ENCODE measurements at regions not wholly inside any gene's neighbourhood (a gene's known extent, or its start where the extent isn't known, plus 50 kb on each side); places are given as distances from the start of the nearest gene placed in this dataset.

DNA sequence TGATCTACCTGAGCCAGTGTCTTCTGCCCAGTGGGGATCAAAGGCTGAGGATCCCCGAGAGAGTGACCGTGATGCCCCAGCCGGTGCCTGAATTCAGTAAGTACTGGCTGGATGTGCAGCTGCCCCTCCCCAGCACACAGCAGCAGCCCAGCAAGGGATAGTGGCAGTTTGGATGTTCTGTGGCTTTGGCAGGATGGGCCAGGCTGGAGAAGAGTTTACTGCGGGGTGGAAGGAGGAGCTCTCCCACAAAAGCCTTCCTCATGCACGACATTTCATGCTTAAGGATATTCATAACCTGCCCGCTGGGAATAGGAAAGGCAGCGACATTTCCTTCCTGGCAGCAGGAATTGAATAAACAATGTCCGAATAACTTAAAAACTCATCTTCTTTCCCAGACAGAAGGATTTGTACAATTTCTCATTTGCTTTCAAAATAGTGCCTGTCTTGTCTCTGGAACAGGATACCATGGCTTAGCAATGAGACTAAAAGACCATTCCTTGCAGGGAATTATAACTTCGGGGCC lies 135.6 kb upstream of the PRMT8 start:
- Histone ChIP-seq H3K27ac (no peak overlapping the region), H3K9me3 (ENCODE audit: low read depth) (no peaks in the 10 kb centered on the region), H3K27me3 (peaks cover 37% of the 10 kb centered on the region), H3K4me3 (no peak overlapping the region), H3K36me3 (replicated peaks; ENCODE audit: insufficient read depth, low read depth) (no peaks in the 10 kb centered on the region), H2AFZ (no peak overlapping the region), H4K20me1 (ENCODE audit: insufficient read depth, poor library complexity, severe bottlenecking) (no peaks in the 10 kb centered on the region), H3K4me2 (no peak overlapping the region), H3K4me1 (ENCODE audit: insufficient read depth) (no peaks in the 10 kb centered on the region), H3K79me2 (no peaks in the 10 kb centered on the region), H3K9me2 (replicated peaks; ENCODE audit: insufficient read depth) (no peaks in the 10 kb centered on the region)
- DNase-seq (ENCODE audit: low spot score), result no peak
- TF ChIP-seq EZH2phosphoT487 (IDR thresholded peaks at IDR 0.05; ENCODE audit: low read depth, severe bottlenecking, unreplicated experiment) (no peak), EZH2 (IDR thresholded peaks at IDR 0.05; ENCODE audit: borderline replicate concordance) (no peak), CTCF (IDR thresholded peaks at IDR 0.05; ENCODE audit: poor library complexity) (no peak)
- WGBS (ENCODE audit: low lambda C conversion rate, missing lambda C conversion rate), result 74% methylated on average over 9 of the region's 9 CpGs

- WGBS (ENCODE audit: low lambda C conversion rate, missing lambda C conversion rate), result 90% methylated on average over 8 of the region's 8 CpGs
- Histone ChIP-seq H3K4me3 (no peak overlapping the region), H4K20me1 (ENCODE audit: insufficient read depth, poor library complexity, severe bottlenecking) (no peaks in the 10 kb centered on the region), H3K36me3 (replicated peaks; ENCODE audit: insufficient read depth, low read depth) (no peaks in the 10 kb centered on the region), H3K79me2 (no peaks in the 10 kb centered on the region), H3K27ac (no peak overlapping the region), H3K4me1 (ENCODE audit: insufficient read depth) (no peaks in the 10 kb centered on the region), H3K27me3 (peaks cover 26% of the 10 kb centered on the region), H2AFZ (no peak overlapping the region), H3K4me2 (no peak overlapping the region), H3K9me3 (ENCODE audit: low read depth) (no peaks in the 10 kb centered on the region), H3K9me2 (replicated peaks; ENCODE audit: insufficient read depth) (no peaks in the 10 kb centered on the region)
- TF ChIP-seq EZH2phosphoT487 (IDR thresholded peaks at IDR 0.05; ENCODE audit: low read depth, severe bottlenecking, unreplicated experiment) (no peak), EZH2 (IDR thresholded peaks at IDR 0.05; ENCODE audit: borderline replicate concordance) (no peak), CTCF (IDR thresholded peaks at IDR 0.05; ENCODE audit: poor library complexity) (no peak)
- DNase-seq (ENCODE audit: low spot score), result no peak
Observed at GRCh38 chr12:3357950-3358525, 133.0 kb upstream of the PRMT8 start.

DNA sequence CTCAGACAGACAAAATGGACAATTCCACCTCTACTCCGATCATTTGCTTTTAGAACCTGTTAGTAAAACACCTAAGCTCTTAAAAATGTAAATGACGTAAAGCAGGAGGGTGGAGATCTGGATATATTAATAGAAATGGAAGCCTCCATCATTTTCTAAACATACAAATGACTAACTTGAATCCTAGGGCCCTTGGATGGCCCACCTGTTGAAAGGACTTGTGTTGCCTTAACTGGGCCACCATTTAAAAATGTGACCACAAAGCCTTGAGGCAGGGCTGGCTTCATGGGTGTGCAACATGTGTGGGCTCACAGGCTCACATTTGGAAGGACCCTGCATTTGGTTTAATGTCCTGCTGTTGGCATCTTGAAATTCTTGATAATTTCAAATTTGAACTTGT lies 131.5 kb upstream of the PRMT8 start:
- H3K9me2 ChIP-seq (replicated peaks; ENCODE audit: insufficient read depth), result no peaks in the 10 kb centered on the region
- H3K4me1 ChIP-seq (ENCODE audit: insufficient read depth), result no peaks in the 10 kb centered on the region
- no peak for DNase-seq (ENCODE audit: low spot score)
- no peak overlapping the region for H3K27ac ChIP-seq
- no peaks in the 10 kb centered on the region for H4K20me1 ChIP-seq (ENCODE audit: insufficient read depth, poor library complexity, severe bottlenecking)
- peaks cover 38% of the 10 kb centered on the region for H3K27me3 ChIP-seq
- H3K4me2 ChIP-seq, result no peak overlapping the region
- no peak overlapping the region for H3K4me3 ChIP-seq
- H3K9me3 ChIP-seq (ENCODE audit: low read depth), result no peaks in the 10 kb centered on the region
- H2AFZ ChIP-seq, result no peak overlapping the region
- WGBS (ENCODE audit: low lambda C conversion rate, missing lambda C conversion rate), result 92% methylated on average over 2 of the region's 2 CpGs
- TF ChIP-seq EZH2phosphoT487 (IDR thresholded peaks at IDR 0.05; ENCODE audit: low read depth, severe bottlenecking, unreplicated experiment), result no peak
- no peak for TF ChIP-seq EZH2 (IDR thresholded peaks at IDR 0.05; ENCODE audit: borderline replicate concordance)
- no peak for TF ChIP-seq CTCF (IDR thresholded peaks at IDR 0.05; ENCODE audit: poor library complexity)
- no peaks in the 10 kb centered on the region for H3K79me2 ChIP-seq
- no peaks in the 10 kb centered on the region for H3K36me3 ChIP-seq (replicated peaks; ENCODE audit: insufficient read depth, low read depth)

All from hepatocyte (in vitro differentiated cells).